Nephron (organoid): ENCODE measurements at regions not wholly inside any gene's neighbourhood (a gene's known extent, or its start where the extent isn't known, plus 50 kb on each side); places are given as distances from the start of the nearest gene placed in this dataset.

Source experiments
- H3K27ac Mint-ChIP-seq, 3 experiments: 2 replicates each; pipeline ENCODE4 v1.8.0; 2020; ENCODE audit warnings: mixed read lengths in 3 of 3, mild to moderate bottlenecking in 2 of 3, moderate library complexity in 1 of 3
- H3K27me3 Mint-ChIP-seq: 2 replicates; pipeline ENCODE4 v1.8.0; 2021; ENCODE audit warnings: low read depth, mild to moderate bottlenecking, moderate library complexity, mixed read lengths
- H3K36me3 Mint-ChIP-seq: 2 replicates; pipeline ENCODE4 v1.8.0; 2020; ENCODE audit warnings: low read depth, mixed read lengths
- H3K4me1 Mint-ChIP-seq: 2 replicates; pipeline ENCODE4 v1.8.0; 2020; ENCODE audit warnings: mixed read lengths
- H3K4me3 Mint-ChIP-seq, 3 experiments: 2 replicates each; pipeline ENCODE4 v1.8.0; 2020; ENCODE audit warnings: mild to moderate bottlenecking in 3 of 3, mixed read lengths in 3 of 3, moderate library complexity in 2 of 3
- H3K9me3 Mint-ChIP-seq: 2 replicates; pipeline ENCODE4 v1.8.0; 2020; ENCODE audit warnings: mixed read lengths
- CTCF ChIP-seq, 3 experiments: fragments of 200-600 bp; sonication (generic); IDR thresholded peaks; one replicate each; pipeline ENCODE4 v1.5.0; 2021; ENCODE audit warnings: antibody characterized with exemption in 3 of 3; ENCODE audit not compliant: unreplicated experiment in 3 of 3

DNA sequence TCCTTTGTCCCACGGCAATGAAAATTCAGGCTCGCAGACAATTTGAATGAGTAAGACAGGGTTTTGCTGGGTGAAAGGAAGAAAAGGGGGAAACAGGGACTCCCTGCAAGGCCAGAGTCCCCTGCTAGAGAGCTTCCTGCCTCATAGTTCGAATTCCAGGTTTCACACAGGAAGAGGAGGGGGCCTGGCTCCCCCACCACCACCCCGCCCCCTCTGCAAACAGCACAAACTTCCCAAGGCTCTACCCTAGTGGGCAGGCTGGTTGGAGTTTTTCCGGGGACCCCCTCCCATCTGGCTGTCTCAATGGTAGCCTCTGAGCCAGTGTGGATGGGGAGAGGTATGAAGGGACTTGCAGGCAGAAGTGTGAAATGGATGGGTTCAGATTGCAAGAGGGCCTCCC, 57.4 kb upstream of the NEBL start:
- H3K9me3 Mint-ChIP-seq = no peaks in the 10 kb centered on the region
- H3K4me1 Mint-ChIP-seq = peaks cover 11% of the 10 kb centered on the region
- H3K4me3 Mint-ChIP-seq = no peak overlapping the region
- no peak overlapping the region for H3K27ac Mint-ChIP-seq
- no peak for TF ChIP-seq CTCF (IDR thresholded peaks at IDR 0.05; ENCODE audit: unreplicated experiment in 3 of 3)
- H3K27me3 Mint-ChIP-seq = no peaks in the 10 kb centered on the region
- H3K36me3 Mint-ChIP-seq = peaks cover 12% of the 10 kb centered on the region

DNA sequence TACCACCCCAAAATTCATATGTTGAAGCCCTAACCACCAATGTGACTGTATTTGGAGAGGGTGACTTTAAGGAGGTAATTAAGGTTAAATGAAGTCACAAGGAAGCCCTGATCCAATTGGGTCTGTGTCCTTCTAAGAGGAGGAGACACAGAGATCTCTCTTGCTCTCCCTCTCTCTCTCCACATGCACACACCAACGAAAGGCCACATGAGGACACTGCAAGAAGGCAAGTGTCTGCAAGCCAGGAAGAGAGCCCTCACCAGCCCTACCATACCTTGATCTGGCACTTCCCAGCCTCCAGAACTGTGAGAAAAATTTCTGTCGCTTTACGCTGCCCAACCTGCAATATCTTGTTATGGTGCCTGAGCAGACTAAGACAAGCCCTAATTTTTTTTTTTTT, 56.0 kb upstream of the NEBL start:
- Mint-ChIP-seq H3K9me3 (no peaks in the 10 kb centered on the region), H3K4me1 (peaks cover 23% of the 10 kb centered on the region), H3K36me3 (peaks cover 17% of the 10 kb centered on the region), H3K4me3 (no peak overlapping the region), H3K27me3 (no peaks in the 10 kb centered on the region), H3K27ac (no peak overlapping the region)
- TF ChIP-seq CTCF (IDR thresholded peaks at IDR 0.05; ENCODE audit: unreplicated experiment in 3 of 3) = no peak

- Mint-ChIP-seq H3K4me3 (no peak overlapping the region), H3K36me3 (peaks cover 14% of the 10 kb centered on the region), H3K9me3 (no peaks in the 10 kb centered on the region), H3K27me3 (no peaks in the 10 kb centered on the region), H3K4me1 (peaks cover 21% of the 10 kb centered on the region), H3K27ac (no peak overlapping the region)
- no peak for TF ChIP-seq CTCF (IDR thresholded peaks at IDR 0.05; ENCODE audit: unreplicated experiment in 3 of 3)
Measured at GRCh38 chr10:20949967-20950366, 52.9 kb upstream of the NEBL start.

GRCh38 chr10:20948686-20949327, 51.7 kb upstream of the NEBL start:
- H3K27me3 Mint-ChIP-seq = no peaks in the 10 kb centered on the region
- H3K4me3 Mint-ChIP-seq = no peak overlapping the region
- H3K27ac Mint-ChIP-seq = peak overlapping the region; percentile 13 to 71 (median 15)
- H3K36me3 Mint-ChIP-seq = peaks cover 13% of the 10 kb centered on the region
- TF ChIP-seq CTCF (IDR thresholded peaks at IDR 0.05; ENCODE audit: unreplicated experiment in 3 of 3) = no peak
- H3K4me1 Mint-ChIP-seq = peaks cover 21% of the 10 kb centered on the region
- no peaks in the 10 kb centered on the region for H3K9me3 Mint-ChIP-seq
